ENCODE measurements at regions not wholly inside any gene's neighbourhood (a gene's known extent, or its start where the extent isn't known, plus 50 kb on each side); places are given as distances from the start of the nearest gene placed in this dataset. TPM values are rescaled to one million over a fixed set of nuclear protein-coding genes. Genes with fewer than 3 reads are reported as not detected.

Small RNA genes in the stretch of these regions (small RNA-seq; reads per million reads assigned to genes)
- not detected for gene COX17P1
